ENCODE measurements at regions not wholly inside any gene's neighbourhood (a gene's known extent, or its start where the extent isn't known, plus 50 kb on each side); places are given as distances from the start of the nearest gene placed in this dataset.
"Not testable (repeated sequence)": the region's sequence is repeated elsewhere in the genome, so short reads cannot be mapped to it uniquely, and the experiment has no call there.

DNA sequence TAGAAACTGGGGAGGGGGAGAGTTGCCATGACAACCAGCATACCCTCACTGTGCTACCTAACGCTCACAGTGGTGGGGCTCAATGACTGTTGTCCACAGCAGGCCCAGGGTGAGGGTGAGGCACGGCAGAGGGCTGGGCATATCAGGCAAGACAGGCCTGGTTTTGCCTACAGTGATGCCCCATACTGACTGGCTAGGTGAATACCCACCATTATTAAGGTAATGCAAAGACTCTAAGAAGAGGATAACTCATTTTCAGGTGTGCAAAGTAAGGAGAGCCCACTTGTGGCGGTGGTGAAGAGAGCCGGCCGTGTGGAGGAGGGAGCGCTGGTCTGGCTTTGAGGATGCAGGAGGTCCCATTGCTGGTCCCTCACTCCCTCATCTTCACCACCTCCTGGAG, 422.3 kb downstream of the FUT8 start:
- DNase-seq (ENCODE audit: low spot score), result no peak

DNA sequence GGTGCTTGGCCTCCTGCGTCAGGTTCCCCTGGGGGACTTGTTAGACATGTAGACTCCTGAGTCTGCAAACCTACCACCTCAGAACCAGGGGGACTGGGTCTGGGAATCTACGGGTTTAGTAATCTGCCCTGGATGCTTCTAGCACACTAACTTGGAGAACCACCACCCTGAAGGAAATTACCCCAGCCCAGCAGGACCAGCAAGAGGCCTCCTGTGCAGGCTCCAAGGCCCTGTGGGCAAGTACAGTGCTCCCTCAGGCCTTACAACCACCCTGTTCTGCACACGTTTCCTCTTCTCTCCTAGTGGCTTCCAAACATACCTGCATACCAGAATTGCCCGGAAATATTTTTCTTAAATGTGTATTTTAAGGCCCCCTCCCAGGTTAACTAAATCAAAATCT, 423.0 kb downstream of the FUT8 start:
- no peak for DNase-seq (ENCODE audit: low spot score)

DNA sequence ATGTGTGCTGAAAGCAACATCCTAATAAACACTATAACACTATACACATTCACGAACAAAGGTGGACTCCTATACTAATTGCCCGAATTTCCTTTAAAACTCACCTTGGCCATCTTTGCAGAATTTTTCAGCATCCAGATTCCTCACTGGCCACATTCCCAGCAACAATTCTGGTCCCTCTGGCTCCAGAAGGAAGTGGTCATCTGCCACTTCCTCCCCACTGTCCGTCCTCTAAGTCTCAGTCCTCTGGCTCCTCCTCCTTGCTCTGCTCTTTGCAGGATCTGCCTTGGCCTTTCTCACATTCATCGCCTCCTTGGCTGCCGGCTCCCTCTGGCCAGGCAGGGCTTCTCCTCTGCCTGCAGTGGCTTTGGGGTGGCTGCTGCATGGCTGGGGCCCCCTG, 426.0 kb downstream of the FUT8 start:
- DNase-seq (ENCODE audit: low spot score), result no peak

DNA sequence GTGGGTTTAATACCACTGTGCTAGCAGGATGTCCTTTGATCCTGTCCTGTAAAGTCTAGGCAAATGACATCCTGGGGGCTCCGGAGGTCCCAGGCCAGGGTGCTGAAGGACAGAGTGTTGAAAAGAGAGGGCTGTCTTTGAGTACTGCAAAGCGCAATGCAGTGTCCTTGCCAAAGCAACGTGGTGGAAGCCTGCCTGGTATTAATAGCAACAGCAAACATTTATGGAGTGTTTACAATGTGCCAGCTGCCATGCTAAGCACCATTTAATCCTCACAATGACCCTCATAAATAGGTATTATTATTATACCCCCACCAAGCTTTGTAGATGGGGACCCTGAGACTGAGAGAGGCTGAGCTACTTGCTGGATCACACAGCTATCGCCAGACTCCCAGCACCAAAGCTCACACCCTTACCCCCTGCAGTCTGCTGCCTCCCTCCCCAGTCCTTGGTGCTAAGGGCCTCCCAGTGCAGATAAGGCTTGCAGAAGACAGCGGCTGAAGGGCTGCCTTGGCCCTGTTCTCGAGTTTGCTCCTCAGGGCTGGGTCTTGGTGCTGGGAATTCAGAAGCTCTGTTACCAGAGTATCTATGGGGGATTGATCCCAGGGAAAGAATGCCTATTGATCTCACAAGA, 427.7 kb downstream of the FUT8 start:
- DNase-seq (ENCODE audit: low spot score), result no peak

DNA sequence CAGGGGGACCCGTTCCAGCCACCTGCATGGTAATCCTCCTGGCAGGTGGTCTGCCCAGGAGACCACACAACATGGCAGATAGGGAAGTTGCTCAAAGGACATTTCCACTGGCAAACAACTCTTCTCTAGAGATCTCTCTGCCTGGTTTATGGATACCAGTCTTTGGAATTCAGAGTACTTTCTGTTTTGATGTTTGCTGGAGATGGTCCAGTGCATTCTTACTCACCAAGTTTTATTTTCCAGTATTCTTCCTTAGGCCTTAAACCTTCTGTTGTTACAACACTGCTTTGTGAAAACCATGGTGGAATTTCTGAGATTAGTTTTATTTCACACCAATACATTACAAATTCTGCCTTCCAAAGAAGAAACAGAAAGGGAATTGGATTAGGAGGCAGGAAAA, 428.3 kb downstream of the FUT8 start:
- no peak for DNase-seq (ENCODE audit: low spot score)

DNA sequence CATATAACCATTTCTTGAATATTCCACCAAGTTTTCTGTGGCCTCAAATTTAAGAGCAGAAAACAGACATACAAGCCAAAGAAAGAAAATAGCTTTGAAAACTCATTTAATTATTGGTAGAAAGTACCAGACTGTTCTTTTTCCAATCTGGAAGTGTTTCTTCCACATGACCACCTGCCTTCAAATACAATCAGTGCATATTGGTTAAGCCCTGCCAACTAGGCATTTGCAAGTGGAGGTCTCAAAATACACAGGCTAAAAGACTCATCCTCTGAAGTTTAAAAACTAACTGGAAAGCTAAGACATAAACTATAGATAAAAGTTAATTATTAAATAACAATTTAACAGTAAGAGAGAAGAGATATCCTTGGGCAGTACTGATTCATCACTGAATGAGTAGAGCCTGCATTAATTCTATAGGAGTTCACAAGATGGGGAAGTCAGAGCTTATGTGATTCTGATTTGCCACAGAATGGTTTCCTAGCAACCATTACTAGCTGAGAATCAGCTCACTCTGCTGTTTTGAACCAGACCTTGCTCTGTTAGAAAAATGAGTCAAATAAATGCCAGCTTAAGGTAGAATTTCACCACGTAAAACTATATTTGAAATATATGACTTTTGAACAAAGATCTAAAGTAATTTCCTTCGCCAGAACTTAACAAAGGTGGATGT, 433.8 kb downstream of the FUT8 start:
- no peak for DNase-seq (ENCODE audit: low spot score)

DNA sequence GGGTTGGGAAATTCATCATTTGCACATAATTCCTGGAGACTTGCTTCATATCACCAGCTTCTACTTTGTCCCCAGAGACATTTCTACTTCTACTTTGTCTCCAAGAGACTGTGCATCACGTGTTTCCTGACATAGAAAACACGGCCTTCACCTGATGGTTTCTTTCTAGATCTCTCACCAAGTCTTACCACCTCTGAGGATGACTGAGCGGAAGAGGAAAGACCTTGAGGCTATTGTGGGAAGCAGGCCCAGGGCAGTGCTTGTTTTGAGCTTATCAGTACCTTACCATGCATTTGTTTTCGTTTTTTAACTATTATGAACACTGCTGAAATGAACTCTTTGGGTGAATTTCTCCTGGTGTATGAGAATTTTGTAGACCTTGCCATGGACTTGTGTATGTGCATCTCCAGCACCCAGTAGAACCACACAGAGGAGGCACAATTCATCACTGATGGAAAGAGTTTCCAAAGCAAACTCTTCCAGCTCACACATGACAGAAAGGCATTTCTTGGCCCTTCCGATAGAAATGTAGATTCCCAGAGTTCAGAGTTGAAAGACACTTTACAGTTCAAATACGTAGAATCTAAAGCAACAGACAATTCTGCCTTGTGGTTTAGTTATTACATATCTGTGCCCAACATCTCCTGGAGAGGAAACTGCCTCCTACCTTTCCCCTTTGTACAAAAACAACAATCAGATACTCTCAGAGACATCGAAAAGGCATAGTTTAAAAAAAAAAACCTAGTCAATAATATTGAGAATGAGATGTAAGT, 434.7 kb downstream of the FUT8 start:
- DNase-seq (ENCODE audit: low spot score), result no peak

DNA sequence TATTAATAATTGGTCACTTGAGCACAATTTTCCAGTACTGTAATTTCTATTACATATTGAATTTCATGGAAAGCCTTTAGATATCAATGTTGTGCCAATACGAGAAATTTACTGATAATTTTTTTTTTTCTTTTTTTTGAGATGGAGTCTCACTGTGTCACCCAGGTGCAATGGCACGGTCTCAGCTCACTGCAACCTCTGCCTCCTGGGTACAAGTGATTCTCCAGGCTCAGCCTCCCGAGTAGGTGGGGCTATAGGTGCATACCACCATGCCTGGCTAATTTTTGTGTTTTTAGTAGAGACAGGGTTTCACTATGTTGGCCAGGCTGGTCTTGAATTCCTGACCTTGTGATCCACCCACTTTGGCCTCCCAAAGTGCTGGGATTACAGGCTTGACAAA, 435.4 kb downstream of the FUT8 start:
- DNase-seq (ENCODE audit: low spot score), result not testable (repeated sequence)

DNA sequence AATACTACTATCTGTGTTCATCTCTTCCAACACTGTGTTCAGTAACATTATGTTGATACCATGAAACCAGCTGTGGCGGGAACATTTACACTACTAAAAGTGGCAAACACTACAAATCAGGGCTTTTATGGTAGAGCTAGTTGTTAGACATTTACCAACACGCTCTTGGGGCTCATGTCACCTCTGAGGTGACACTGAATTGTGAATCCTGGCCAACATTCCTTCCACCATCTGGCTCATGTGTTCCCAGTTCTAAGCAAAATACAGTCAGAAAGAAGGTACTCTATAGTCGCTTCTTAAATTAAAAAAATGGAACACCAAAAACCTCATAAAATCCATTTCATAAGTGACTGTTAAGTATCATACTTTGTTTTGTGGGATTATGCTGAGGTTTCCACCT, 436.6 kb downstream of the FUT8 start:
- no peak for DNase-seq (ENCODE audit: low spot score)

DNA sequence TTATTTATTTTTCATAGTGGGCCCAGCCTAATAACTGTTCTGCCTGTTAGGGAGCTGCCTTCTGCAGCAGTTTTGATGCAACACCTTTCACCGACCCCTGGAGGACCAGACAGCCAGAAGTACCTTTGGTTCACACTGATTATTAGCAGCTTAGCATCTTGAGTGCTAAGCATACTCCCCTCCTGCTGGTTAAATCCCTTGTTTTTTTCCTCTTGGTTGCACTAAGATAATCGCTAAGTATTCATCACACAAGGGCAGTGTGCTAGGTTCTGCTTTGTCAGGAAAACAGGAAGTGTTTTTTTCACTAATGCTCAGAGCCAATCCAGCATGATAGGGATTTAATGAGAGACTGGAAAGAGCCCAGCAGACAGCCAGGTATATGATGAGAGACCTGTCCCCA, 437.0 kb downstream of the FUT8 start:
- no peak for DNase-seq (ENCODE audit: low spot score)

DNA sequence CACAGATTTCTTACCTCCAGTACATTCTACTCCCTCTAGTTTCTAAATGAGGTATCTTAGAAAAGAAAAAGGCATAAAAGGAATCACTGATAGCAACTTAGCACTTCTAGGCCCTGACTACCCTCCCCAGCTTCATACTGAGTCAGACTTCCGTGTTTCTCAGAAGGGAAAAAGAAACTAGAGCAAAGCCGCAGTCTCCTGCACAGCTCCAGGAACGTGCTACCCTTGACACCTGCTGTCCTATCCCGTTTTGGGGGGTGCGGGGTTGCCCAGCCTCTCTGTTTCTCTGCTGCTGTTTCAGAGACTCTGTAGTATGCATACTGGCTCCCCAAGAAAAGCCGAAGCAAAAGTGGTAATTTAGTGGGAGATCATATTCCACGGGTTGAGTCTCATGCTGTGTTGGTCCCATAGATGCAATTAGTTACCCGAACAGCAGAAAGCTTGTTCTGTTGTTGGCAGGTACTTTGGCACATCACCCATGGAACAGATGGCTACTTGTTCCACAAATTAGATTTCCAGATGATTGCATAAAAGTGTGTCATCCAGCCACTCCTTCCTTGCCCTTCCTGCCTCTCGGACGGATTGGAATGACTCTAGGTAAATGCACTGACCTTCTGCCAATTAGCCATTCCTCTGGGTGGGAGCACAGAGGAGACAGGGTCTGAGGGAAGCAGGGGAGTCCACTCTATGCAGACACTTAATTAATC, 438.1 kb downstream of the FUT8 start:
- DNase-seq (ENCODE audit: low spot score), result no peak

DNA sequence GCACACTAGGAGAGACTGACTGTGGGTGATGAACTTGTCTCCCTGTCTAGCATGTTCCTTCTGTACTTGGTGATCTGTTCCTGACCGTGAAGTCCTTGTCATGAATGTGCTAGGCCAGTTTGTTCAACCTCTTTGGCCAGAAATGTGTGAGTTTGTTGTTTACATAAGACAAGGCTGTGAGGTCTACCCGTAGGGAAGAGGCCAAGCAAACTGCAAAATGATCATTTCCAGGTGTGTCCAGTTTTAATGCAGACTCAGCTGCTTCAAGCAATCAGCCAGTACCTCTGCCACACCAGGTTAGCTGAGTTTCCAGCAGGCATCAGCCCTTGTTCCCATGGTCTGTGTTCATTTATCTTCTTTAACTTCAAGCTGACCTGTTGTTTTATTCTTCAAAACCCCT, 440.2 kb downstream of the FUT8 start:
- no peak for DNase-seq (ENCODE audit: low spot score)

DNA sequence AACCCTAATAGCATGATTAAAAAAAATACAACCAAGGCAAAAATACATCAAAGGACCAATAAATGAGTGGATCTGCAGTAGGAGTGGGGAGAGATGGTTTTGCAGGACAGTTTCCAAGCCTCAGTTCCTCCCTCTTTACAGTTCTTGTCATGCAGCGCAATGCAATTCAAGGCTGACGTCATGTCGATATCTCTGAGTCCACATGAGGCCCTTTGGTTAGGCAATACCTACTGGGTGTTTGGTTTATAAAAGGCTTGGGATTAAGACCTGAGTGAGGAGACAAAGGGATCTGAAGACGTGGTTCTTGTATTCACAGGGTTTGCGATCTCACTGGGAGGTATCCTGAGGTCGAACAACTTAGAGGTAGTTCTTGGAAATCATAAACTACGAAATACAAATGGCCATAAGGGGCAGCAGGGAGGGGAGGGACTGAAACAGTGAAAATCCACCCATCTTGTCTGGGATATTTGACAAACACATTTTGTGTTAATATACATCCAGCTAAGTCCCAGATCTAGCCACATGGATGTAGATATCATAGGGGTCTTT, 441.0 kb downstream of the FUT8 start:
- DNase-seq (ENCODE audit: low spot score), result no peak

DNA sequence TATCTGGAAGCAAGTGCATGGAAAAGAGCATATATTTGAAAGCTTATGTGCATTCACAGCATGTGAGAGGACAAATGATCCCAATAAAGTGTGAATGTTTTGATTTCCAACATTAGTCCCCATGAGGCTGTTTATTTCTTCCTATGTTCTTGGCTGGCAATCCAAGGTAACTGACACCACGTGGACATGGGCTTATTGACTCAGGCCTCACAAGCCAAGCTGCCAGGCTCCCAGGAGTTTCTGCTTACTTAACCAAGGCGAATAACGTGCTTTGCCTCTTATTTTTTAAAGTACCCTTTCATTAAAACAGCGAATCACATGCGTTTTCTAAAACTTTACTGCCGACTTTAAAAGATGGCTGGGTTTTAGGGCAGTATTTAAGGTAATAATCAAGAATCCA, 441.7 kb downstream of the FUT8 start:
- DNase-seq (ENCODE audit: low spot score), result no peak

DNA sequence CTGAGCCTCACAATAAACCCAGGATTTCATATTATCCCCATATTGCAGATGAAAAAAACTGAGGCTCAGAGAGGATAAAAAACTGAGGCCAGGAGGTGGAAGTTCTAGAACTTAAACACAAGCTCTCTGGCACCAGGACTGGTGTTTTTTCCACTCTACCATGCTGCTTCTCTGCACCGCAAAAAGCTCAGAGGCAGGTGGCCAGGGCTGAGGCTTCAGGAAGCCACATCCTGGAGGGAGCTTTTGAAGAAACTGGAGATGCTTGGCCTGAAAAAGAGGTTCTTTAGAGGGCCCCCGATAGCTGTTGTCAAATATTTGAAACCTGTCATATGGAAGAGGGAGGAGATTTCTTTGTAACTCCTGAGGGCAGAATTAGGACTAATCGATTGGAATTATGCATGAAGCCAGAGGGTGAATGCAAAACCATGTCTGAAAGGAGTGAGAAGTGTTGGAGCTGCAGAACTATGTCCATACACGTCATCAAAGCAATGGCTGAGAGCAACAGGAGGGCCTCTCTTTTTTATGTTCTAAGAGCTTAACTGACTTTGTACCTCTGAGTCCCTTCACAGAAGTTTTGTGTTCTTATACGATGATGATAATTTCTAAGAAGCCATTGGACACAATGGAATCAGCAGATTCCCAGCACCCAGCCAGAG, 448.6 kb downstream of the FUT8 start:
- no peak for DNase-seq (ENCODE audit: low spot score)

DNA sequence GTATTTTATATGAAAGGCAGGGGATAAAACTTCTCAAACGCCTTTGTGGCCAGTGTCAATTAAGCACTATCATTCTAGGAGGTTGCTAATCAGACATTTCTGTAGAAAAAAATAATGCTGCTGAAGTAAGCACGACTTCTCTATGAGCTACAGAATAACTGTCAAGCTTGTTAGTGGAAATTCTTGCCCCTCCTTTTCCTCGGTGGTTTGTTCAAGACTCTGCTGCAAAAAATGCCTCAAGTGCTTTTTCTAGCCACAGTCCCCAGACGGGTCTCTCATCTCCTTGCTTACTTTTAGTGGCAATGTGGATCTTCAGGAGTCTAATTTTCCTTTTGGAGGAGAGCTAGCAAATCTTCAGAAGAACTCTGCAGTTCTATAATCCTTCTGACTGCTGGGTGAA, 452.0 kb downstream of the FUT8 start:
- no peak for DNase-seq (ENCODE audit: low spot score)

DNA sequence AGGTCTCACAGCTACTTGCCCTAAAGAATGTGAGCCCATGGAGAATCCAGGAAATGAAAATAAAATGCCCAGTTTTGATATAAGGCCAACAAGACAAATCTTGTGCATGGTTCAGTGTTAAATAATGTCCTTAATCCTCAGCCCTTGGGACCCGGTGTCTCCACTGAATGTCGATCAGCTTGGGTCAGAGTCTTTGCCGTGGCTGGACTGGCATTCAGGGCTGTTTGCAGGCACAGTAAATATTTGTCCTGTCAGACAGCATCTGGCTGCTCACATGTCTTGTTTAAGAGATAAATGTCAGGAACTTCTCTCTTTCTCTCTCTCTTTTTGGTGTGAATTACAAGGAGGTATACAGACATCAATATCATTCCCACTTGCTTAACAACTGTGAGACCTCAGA, 452.5 kb downstream of the FUT8 start:
- DNase-seq (ENCODE audit: low spot score), result no peak

DNA sequence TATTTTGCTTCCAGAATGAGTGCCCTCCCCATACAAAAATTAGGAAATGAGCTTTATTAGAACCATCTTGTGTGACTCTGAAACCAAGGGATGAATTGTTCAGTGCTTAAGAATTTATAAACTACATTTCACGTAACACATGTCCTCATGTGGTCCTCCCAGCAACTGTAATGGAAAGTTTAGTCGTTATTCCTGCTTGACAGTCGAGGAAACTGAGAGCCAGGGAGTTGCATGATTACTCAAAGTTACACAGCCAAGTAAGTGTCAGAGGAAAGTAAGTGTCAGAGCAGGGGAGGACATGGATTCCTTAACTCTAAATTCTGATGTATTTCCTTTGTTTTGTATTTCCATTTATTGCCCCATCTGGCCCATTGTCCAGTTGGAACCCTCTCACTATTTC, 453.9 kb downstream of the FUT8 start:
- DNase-seq (ENCODE audit: low spot score), result no peak

DNA sequence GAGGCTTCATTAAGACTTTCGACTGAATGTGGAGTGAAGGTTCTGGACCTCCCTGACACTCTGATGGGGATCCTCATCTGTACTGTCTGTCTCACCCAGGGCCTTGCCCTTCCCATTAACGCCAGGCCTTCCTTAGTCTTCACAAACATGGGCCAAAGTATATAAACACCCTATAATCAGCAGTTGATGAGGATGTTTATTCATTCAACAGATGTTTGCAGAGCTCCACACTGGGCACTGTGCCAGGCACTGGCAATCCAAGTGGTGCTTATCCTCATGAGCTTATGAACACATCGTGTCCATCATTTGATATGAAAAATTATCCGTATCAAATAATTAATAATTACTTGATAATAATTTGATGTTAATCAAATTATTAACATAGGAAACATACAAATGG, 454.4 kb downstream of the FUT8 start:
- no peak for DNase-seq (ENCODE audit: low spot score)

DNA sequence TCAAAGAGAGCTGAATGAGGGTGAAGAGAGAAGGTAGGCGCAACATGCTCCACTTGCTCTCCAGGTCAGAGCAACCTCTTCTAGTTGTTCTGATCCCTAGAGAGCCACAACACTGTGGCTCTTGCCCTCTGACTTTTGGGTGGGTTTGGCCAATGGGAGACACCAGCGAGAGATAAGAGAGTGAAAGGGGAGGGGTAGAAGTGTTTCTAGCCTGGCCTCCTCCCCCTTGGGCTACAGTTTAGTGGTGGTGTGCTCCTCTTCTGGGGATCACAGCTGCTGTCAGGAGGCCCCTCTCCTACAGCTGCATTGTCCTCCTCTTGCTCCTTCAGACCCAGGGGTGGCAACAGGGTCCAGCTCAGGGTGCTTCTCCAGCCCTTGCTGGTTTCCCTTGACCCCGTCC, 454.8 kb downstream of the FUT8 start:
- no peak for DNase-seq (ENCODE audit: low spot score)

DNA sequence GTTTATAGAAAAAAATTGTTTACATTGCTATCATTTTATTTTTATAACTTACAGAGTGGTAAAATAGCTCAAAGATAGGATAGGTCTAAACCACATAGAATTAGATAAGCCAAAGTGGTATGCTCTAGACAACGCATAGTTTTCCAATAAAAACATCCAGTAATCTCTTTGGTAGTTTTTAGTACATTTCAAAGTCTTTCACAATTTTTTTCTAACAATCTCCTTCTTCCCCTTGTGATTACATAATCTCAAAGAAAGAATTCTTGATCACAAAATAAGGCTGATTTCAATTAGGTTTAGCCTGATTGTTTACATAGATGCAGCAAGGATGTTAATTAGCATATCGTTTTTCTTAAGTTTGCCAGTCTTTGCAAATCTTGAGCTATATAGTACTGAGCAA, 460.0 kb downstream of the FUT8 start:
- no peak for DNase-seq (ENCODE audit: low spot score)

DNA sequence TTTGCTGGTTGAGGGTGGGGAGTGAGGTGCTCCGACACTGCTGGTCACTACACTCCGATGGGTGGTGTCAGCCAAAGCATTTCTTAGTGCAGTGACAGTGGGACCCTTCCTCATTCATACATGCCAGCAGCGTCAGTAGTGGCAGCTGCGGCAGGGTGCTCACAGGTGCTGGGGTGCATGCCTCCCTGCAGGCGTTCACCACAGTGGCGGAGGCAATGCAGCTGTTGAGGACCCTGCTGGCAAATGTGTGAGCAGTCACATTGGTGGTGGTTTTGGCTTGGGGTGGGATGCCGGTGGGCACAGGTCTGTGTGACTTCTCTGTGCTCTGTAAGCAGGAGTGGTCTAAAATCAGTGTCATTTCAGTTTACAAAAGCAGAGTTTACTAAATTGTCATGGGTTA, 464.6 kb downstream of the FUT8 start:
- DNase-seq (ENCODE audit: low spot score), result no peak

All from germinal center (tissue), 1 donor.